Spleen (tissue), 11 donors: ENCODE measurements at regions not wholly inside any gene's neighbourhood (a gene's known extent, or its start where the extent isn't known, plus 50 kb on each side); places are given as distances from the start of the nearest gene placed in this dataset.

Source experiments
- DNase-seq: peaks from one replicate; pipeline ENCODE4 v3.0.0-alpha.2; 2020
- H3K27ac ChIP-seq, 8 donors: fragments of 200-600 bp; sonication (generic) in 7 of 8; 1 replicate in 4 of 8; 2 replicates in 4 of 8; pipeline versions ENCODE4 v1.5.0 to v1.8.0; 2016 to 2021; ENCODE audit warnings: inconsistent platforms in 4 of 8, mild to moderate bottlenecking in 4 of 8, moderate library complexity in 1 of 8
- H3K27me3 ChIP-seq, 7 donors: fragments of 200-600 bp; sonication (generic) in 6 of 7; replicated peaks in 1 of 7; 1 replicate in 4 of 7; 2 replicates in 3 of 7; pipeline versions ENCODE4 v1.5.0 to v1.8.0; 2016 to 2021; ENCODE audit warnings: inconsistent platforms in 3 of 7, mild to moderate bottlenecking in 1 of 7
- H3K36me3 ChIP-seq, 6 donors: fragments of 200-600 bp; sonication (generic) in 5 of 6; 1 replicate in 4 of 6; 2 replicates in 2 of 6; pipeline versions ENCODE4 v1.5.0 to v1.8.0; 2016 to 2021; ENCODE audit warnings: inconsistent platforms in 2 of 6
- H3K4me1 ChIP-seq, 6 donors: fragments of 200-600 bp; sonication (generic) in 5 of 6; 1 replicate in 3 of 6; 2 replicates in 3 of 6; pipeline versions ENCODE4 v1.5.0 to v1.8.0; 2016 to 2021; ENCODE audit warnings: inconsistent platforms in 3 of 6
- H3K4me3 ChIP-seq, 8 donors: fragments of 200-600 bp; sonication (generic) in 7 of 8; 1 replicate in 4 of 8; 2 replicates in 4 of 8; pipeline versions ENCODE4 v1.5.0 to v1.8.0; 2016 to 2021; ENCODE audit warnings: inconsistent platforms in 4 of 8, mild to moderate bottlenecking in 4 of 8, moderate library complexity in 2 of 8
- H3K9me3 ChIP-seq, 8 donors: fragments of 200-600 bp; sonication (generic) in 7 of 8; 1 replicate in 4 of 8; 2 replicates in 4 of 8; pipeline versions ENCODE4 v1.5.0 to v1.8.0; 2016 to 2021; ENCODE audit warnings: inconsistent platforms in 4 of 8
- POLR2A ChIP-seq, 3 donors: fragments of 450-650 bp; IDR thresholded peaks; one replicate each; pipeline ENCODE4 v1.5.1; 2017; ENCODE audit warnings: antibody characterized with exemption in 3 of 3, mild to moderate bottlenecking in 1 of 3
- POLR2AphosphoS5 ChIP-seq, 3 donors: sonication (generic); formaldehyde crosslinking; IDR thresholded peaks; one replicate each; pipeline ENCODE4 v1.5.1; 2017; ENCODE audit warnings: antibody characterized with exemption in 3 of 3
- WGBS, 5 donors: extraction: QIAGEN DNeasy Blood & Tissue Kit in 3 of 5; methylation state at CpG; one replicate each; pipeline versions ENCODE4 v1.1.5 to v1.1.7; 2013 to 2018; 5-methylcytosine and 5-hydroxymethylcytosine counted together
- intact Hi-C: fragments of 100-400 bp; cut with DNase I; formaldehyde crosslinking; loops from one replicate; pipeline ENCODE4 v1.15.0; 2023; ENCODE audit warnings: low total_unique reads
- TF ChIP-seq, protein P1 (sequence below), 11 experiments: fragments of 200-600 bp in 7 of 11; fragments of 450-650 bp in 4 of 11; sonication (generic) in 4 of 11; IDR thresholded peaks in 8 of 11; conservative IDR thresholded peaks in 3 of 11; 1 replicate in 7 of 11; 2 replicates in 4 of 11; pipeline versions ENCODE4 v1.4.0 to v1.8.0; 2016 to 2021; ENCODE audit warnings: antibody characterized with exemption in 11 of 11, inconsistent platforms in 4 of 11, mild to moderate bottlenecking in 1 of 11
- donor health status: healthy with polysubstance abuse.
- donor health status: DM: no; HTN: no; CAD: no; lungs with moderate emphysema.
- donor health status: DM: no; HTN: no; CAD: no.
- donor health status: Bipolar disorder and iron deficiency.
- donor health status: healthy.
- donor health status: DM: no; HTN: no; CAD: no.
- donor health status: DM: yes; HTN: yes; CAD: no.

DNA sequence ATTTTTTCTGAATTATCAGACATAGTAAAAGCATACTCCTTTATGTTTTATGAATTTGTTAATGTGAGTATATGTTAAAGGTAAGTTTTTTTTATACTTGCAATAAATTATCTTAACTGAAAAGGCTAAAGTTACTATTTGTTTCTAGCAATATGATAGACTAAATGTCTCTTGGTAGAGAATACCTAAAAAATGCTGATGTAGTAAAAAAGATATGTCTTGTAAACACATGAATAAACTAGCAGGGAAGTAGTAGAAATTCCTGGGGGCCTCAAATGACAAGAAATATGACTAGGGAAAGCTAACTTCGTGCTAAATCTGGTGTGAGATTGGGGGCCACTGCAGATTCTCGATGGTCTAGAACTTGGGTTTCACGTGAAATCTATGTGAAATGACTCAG, 188.1 kb upstream of the CACNA1E start:
- Histone ChIP-seq H3K36me3 (no peaks in the 10 kb centered on the region), H3K9me3 (no peaks in the 10 kb centered on the region), H3K27me3 (peaks cover 0 to 20% (median 0%) of the 10 kb centered on the region in 7 donors), H3K27ac (no peak overlapping the region), H3K4me1 (no peaks in the 10 kb centered on the region), H3K4me3 (no peak overlapping the region)
- TF ChIP-seq, protein P1, sequence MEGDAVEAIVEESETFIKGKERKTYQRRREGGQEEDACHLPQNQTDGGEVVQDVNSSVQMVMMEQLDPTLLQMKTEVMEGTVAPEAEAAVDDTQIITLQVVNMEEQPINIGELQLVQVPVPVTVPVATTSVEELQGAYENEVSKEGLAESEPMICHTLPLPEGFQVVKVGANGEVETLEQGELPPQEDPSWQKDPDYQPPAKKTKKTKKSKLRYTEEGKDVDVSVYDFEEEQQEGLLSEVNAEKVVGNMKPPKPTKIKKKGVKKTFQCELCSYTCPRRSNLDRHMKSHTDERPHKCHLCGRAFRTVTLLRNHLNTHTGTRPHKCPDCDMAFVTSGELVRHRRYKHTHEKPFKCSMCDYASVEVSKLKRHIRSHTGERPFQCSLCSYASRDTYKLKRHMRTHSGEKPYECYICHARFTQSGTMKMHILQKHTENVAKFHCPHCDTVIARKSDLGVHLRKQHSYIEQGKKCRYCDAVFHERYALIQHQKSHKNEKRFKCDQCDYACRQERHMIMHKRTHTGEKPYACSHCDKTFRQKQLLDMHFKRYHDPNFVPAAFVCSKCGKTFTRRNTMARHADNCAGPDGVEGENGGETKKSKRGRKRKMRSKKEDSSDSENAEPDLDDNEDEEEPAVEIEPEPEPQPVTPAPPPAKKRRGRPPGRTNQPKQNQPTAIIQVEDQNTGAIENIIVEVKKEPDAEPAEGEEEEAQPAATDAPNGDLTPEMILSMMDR (IDR thresholded peaks at IDR 0.05 in 8 of 11, conservative IDR thresholded peaks at IDR 0.05 in 3 of 11) = no peak
- no peak for TF ChIP-seq POLR2AphosphoS5 (IDR thresholded peaks at IDR 0.05)
- TF ChIP-seq POLR2A (IDR thresholded peaks at IDR 0.05) = no peak
- intact Hi-C loops = no loop called here
- no peak for DNase-seq
- 59 to 84% (median 66%) methylated on average over 3 of the region's 3 CpGs for WGBS, 5 donors

DNA sequence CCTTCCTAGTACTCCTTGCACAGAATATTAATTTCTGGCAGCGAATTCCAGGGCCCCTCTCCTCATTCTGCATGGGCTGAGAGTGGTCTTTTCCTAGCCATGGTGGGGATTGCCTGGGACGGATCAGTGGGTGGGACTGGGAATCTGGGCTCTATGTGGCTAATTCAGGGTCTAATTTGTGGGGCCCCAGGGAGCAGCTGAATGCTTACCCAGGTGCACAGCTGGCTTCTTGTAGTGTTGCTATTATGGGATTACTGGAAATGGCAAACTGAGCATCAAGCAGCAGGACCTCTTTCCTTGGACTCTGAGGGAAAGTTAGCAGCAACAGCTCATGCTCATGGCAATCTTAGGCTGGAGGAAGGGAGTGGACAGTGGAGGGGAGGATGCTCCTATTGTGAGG, 187.1 kb upstream of the CACNA1E start:
- H3K36me3 ChIP-seq = no peaks in the 10 kb centered on the region
- intact Hi-C loops = no loop called here
- no peak for TF ChIP-seq POLR2AphosphoS5 (IDR thresholded peaks at IDR 0.05)
- TF ChIP-seq POLR2A (IDR thresholded peaks at IDR 0.05) = no peak
- TF ChIP-seq, protein P1 (IDR thresholded peaks at IDR 0.05 in 8 of 11, conservative IDR thresholded peaks at IDR 0.05 in 3 of 11) = no peak

DNA sequence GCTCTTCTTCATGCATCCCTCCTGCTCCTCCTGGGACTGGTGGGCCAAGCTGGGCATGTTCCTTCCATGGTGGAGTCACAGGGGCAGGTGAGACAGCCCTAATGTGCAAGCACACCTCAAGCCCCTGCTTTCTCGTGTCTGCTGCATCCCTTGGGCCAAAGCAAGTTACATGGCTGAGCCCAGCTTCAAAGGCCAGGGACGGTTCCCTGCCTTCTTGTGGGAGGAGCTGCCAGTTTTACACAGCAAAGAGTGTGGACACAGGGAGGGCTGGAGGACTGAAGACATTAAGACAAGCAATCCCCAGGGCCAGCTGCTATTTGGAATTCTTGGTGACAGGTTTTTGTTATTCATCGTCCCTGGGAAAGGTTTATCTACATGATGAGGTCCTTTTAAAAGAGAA, 175.2 kb upstream of the CACNA1E start:
- 36 to 53% (median 52%) methylated on average over 3 of the region's 3 CpGs for WGBS, 5 donors
- no peak overlapping the region for H3K4me3 ChIP-seq
- no peaks in the 10 kb centered on the region for H3K4me1 ChIP-seq
- H3K27me3 ChIP-seq = peaks cover 0 to 33% (median 4%) of the 10 kb centered on the region in 7 donors
- intact Hi-C loops = no loop called here
- H3K27ac ChIP-seq = no peak overlapping the region
- DNase-seq = no peak
- H3K9me3 ChIP-seq = peaks cover 0 to 8% (median 0%) of the 10 kb centered on the region in 8 donors
- no peak for TF ChIP-seq POLR2AphosphoS5 (IDR thresholded peaks at IDR 0.05)
- TF ChIP-seq POLR2A (IDR thresholded peaks at IDR 0.05) = no peak
- TF ChIP-seq, protein P1 (IDR thresholded peaks at IDR 0.05 in 8 of 11, conservative IDR thresholded peaks at IDR 0.05 in 3 of 11) = no peak
- H3K36me3 ChIP-seq = no peaks in the 10 kb centered on the region

More for the DNA sequence above, 187.1 kb upstream of the CACNA1E start:
- no peak overlapping the region for H3K27ac ChIP-seq
- peaks cover 0 to 16% (median 0%) of the 10 kb centered on the region in 7 donors for H3K27me3 ChIP-seq
- no peak overlapping the region for H3K4me3 ChIP-seq
- no peak for DNase-seq
- 25 to 73% (median 60%) methylated on average over 1 to 2 of the region's 2 CpGs for WGBS, 5 donors
- H3K4me1 ChIP-seq = no peaks in the 10 kb centered on the region
- H3K9me3 ChIP-seq = no peaks in the 10 kb centered on the region

DNA sequence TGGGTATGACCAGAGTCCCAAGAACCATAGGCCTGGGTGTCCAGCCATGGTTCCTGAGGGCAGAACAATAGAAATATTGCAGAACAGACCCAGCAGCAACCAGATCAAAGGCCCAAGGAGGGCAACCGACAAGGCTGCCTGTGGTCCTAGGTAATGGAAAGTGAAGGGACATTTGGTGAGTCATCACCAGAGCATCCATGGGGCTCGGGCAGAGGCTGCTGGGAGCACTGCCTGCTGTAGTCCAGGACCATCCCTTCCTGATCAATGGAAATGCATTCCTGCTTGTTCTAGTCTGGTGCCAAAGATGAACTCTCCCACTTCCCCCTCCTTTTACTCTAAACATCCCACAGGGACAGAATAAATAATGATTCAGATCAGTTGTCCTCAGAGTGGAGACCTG, 172.8 kb upstream of the CACNA1E start:
- H3K27me3 ChIP-seq = peaks cover 0 to 51% (median 25%) of the 10 kb centered on the region in 7 donors
- WGBS, 5 donors = 40 to 73% (median 70%) methylated on average over 2 of the region's 2 CpGs
- TF ChIP-seq, protein P1 (IDR thresholded peaks at IDR 0.05 in 8 of 11, conservative IDR thresholded peaks at IDR 0.05 in 3 of 11) = no peak
- TF ChIP-seq POLR2AphosphoS5 (IDR thresholded peaks at IDR 0.05) = no peak
- TF ChIP-seq POLR2A (IDR thresholded peaks at IDR 0.05) = no peak

More for the DNA sequence above, 172.8 kb upstream of the CACNA1E start:
- H3K4me1 ChIP-seq = peaks cover 0 to 4% (median 0%) of the 10 kb centered on the region in 6 donors
- no peak overlapping the region for H3K27ac ChIP-seq
- intact Hi-C loops = no loop called here
- DNase-seq = no peak
- H3K36me3 ChIP-seq = no peaks in the 10 kb centered on the region
- no peak overlapping the region for H3K4me3 ChIP-seq
- no peaks in the 10 kb centered on the region for H3K9me3 ChIP-seq
